ENCODE measurements at regions not wholly inside any gene's neighbourhood (a gene's known extent, or its start where the extent isn't known, plus 50 kb on each side); places are given as distances from the start of the nearest gene placed in this dataset.

DNA sequence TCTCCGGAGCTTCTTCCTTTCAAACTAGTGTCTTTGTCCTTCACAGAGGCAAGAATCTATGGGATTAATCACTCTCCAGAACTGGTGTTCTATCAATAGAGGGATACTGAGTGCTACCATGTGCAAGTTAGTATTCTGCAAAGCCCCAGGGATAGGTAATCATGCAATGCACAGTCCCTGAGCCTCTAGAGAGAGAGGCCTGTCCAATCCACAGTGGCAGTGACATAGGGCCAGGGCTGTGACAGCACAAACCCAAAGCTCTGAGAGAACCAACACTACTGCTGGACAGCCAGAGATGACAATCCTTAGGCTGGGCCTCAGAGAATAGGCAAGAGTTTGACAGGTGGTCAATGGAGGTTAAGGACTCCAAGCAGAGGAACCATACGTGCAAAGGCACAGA, 66.8 kb upstream of the USP47 start:
- no peak overlapping the region for H3K4me3 ChIP-seq
- DNase-seq (ENCODE audit: low spot score): no peak
- ATAC-seq (ENCODE audit: insufficient number of reproducible peaks, low FRiP score, low read depth): no peak

DNA sequence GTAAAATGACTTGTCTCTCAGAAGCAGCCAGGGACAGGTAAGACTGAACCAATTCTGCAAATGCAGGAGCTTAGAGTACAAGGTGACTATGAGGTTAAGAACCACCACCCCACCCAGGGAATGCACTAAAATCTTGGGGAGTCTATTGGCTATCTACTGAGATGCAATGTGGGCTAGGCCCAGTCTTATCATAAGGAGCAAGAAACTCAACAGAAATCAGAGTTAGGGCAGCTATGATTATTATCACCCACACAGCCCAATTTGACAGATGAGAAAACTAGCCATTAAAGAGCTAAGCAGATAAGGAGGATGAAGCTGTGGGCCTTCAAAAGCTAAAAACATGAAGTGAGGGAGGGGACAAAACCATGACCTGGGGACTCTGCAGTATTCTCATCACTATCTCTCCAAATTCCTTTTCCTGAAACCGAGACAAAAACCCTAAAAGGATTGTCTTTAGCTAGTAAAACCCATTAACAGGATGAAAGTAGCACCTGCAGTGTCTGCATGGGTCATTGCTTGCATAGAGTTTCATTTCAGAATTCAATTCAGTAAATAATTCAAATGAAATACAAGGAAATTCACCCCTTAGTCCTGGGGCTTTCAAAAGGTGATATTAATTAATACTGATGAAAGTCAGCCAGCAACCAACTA, 68.8 kb upstream of the USP47 start:
- Histone ChIP-seq H3K4me3 (no peak overlapping the region), H3K36me3 (no peaks in the 10 kb centered on the region), H3K4me1 (ENCODE audit: control insufficient read depth in 1 of 2, low read depth in 2 of 2) (no peaks in the 10 kb centered on the region), H3K9me3 (no peaks in the 10 kb centered on the region), H3K27ac (no peak overlapping the region), H3K27me3 (replicated peaks; ENCODE audit: insufficient read depth) (no peaks in the 10 kb centered on the region)
- DNase-seq (ENCODE audit: low spot score): no peak
- TF ChIP-seq, protein P1, sequence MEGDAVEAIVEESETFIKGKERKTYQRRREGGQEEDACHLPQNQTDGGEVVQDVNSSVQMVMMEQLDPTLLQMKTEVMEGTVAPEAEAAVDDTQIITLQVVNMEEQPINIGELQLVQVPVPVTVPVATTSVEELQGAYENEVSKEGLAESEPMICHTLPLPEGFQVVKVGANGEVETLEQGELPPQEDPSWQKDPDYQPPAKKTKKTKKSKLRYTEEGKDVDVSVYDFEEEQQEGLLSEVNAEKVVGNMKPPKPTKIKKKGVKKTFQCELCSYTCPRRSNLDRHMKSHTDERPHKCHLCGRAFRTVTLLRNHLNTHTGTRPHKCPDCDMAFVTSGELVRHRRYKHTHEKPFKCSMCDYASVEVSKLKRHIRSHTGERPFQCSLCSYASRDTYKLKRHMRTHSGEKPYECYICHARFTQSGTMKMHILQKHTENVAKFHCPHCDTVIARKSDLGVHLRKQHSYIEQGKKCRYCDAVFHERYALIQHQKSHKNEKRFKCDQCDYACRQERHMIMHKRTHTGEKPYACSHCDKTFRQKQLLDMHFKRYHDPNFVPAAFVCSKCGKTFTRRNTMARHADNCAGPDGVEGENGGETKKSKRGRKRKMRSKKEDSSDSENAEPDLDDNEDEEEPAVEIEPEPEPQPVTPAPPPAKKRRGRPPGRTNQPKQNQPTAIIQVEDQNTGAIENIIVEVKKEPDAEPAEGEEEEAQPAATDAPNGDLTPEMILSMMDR (IDR thresholded peaks at IDR 0.05): no peak
- no peak for ATAC-seq (ENCODE audit: insufficient number of reproducible peaks, low FRiP score, low read depth)

More for the DNA sequence above, 66.8 kb upstream of the USP47 start:
- Histone ChIP-seq H3K27me3 (replicated peaks; ENCODE audit: insufficient read depth) (no peaks in the 10 kb centered on the region), H3K9me3 (no peaks in the 10 kb centered on the region), H3K27ac (no peak overlapping the region), H3K36me3 (no peaks in the 10 kb centered on the region), H3K4me1 (ENCODE audit: control insufficient read depth in 1 of 2, low read depth in 2 of 2) (no peaks in the 10 kb centered on the region)
- TF ChIP-seq, protein P1 (IDR thresholded peaks at IDR 0.05): no peak

DNA sequence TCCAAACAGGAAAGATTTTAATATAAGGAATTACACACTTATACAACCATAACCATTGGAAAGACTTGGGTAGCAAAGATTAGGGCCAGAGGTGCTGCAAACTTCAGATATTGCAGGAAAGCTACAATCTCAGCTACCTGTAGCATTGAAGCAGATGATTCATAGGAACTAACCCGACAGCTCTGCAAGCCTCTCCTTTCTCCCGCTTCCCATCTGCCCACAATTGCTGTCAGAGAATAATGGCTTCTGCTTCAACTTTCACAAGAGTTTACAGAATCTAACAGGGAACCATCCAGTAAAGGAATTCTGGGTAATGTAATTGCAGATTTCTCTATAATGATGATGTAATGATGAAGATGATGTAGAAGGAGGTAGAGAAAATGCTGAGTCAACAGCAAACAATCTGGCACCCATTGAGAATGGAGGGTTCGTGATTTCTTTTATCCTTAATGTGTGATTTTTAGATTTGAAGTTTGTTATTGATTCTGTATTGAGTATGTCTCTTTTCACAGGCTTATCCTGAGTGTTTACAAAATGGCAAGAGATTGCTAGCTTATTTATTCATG, 70.8 kb upstream of the USP47 start:
- Histone ChIP-seq H3K4me1 (ENCODE audit: control insufficient read depth in 1 of 2, low read depth in 2 of 2) (no peaks in the 10 kb centered on the region), H3K27me3 (replicated peaks; ENCODE audit: insufficient read depth) (no peaks in the 10 kb centered on the region), H3K4me3 (no peak overlapping the region), H3K36me3 (no peaks in the 10 kb centered on the region), H3K27ac (no peak overlapping the region), H3K9me3 (no peaks in the 10 kb centered on the region)
- no peak for ATAC-seq (ENCODE audit: insufficient number of reproducible peaks, low FRiP score, low read depth)
- no peak for DNase-seq (ENCODE audit: low spot score)
- TF ChIP-seq, protein P1 (IDR thresholded peaks at IDR 0.05): no peak

DNA sequence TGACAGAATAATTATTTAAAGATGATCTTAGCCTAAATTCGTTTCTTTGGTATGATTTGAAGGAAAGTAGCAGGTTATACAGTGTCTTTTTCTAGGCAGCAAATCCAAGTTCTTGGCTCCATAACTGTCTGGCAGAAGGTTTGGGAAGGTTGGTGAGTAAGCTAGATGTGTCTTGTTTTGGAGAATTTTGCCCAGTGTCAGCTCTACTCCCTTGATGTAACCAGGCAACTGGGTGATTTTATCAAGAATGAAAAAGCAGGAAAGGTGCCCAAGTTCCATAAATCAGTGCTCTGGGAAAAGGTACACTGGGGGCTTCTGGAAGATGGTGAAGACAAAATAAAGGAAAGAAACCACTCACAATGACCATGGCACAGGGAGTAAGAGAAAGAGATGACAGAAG, 71.5 kb upstream of the USP47 start:
- Histone ChIP-seq H3K4me1 (ENCODE audit: control insufficient read depth in 1 of 2, low read depth in 2 of 2) (no peaks in the 10 kb centered on the region), H3K27ac (no peak overlapping the region), H3K27me3 (replicated peaks; ENCODE audit: insufficient read depth) (no peaks in the 10 kb centered on the region), H3K36me3 (no peaks in the 10 kb centered on the region), H3K4me3 (no peak overlapping the region), H3K9me3 (no peaks in the 10 kb centered on the region)
- TF ChIP-seq, protein P1 (IDR thresholded peaks at IDR 0.05): no peak
- ATAC-seq (ENCODE audit: insufficient number of reproducible peaks, low FRiP score, low read depth) (no peak), DNase-seq (ENCODE audit: low spot score) (no peak)

- no peaks in the 10 kb centered on the region for H3K36me3 ChIP-seq
- DNase-seq (ENCODE audit: low spot score): no peak
- TF ChIP-seq, protein P1 (IDR thresholded peaks at IDR 0.05): no peak
Measured at GRCh38 chr11:11769782-11770181, 72.0 kb upstream of the USP47 start.

More at GRCh38 chr11:11769782-11770181, 72.0 kb upstream of the USP47 start:
- H3K27me3 ChIP-seq (replicated peaks; ENCODE audit: insufficient read depth): no peaks in the 10 kb centered on the region
- H3K9me3 ChIP-seq: no peaks in the 10 kb centered on the region
- H3K4me3 ChIP-seq: no peak overlapping the region
- no peak overlapping the region for H3K27ac ChIP-seq
- ATAC-seq (ENCODE audit: insufficient number of reproducible peaks, low FRiP score, low read depth): no peak
- H3K4me1 ChIP-seq (ENCODE audit: control insufficient read depth in 1 of 2, low read depth in 2 of 2): no peaks in the 10 kb centered on the region

Measured in thoracic aorta (tissue), 2 donors.